Psoas muscle (tissue), 7 donors: ENCODE measurements at regions not wholly inside any gene's neighbourhood (a gene's known extent, or its start where the extent isn't known, plus 50 kb on each side); places are given as distances from the start of the nearest gene placed in this dataset.

Experiments
- ATAC-seq, 4 donors: fragments of 200-7000 bp; cut with Tn5 transposase; one replicate each; pipeline ENCODE4 v1.9.1; 2020; ENCODE audit warnings: moderate library complexity in 3 of 4, mild to moderate bottlenecking in 2 of 4
- DNase-seq, 2 donors: peaks; one replicate each; pipeline ENCODE4 v3.0.0-alpha.2; 2020
- H3K27ac ChIP-seq: fragments of 200-600 bp; one replicate; pipeline ENCODE4 v1.8.0; 2022
- H3K27me3 ChIP-seq, 3 donors: fragments of 200-600 bp in 1 of 3; one replicate each; pipeline versions ENCODE4 v1.6.1 to v1.8.0; 2013 to 2022; ENCODE audit warnings: low read length in 2 of 3, mild to moderate bottlenecking in 2 of 3, moderate library complexity in 1 of 3; ENCODE audit not compliant: insufficient read depth in 3 of 3
- H3K36me3 ChIP-seq, 2 donors: fragments of 200-600 bp in 1 of 2; one replicate each; pipeline versions ENCODE4 v1.6.1 to v1.8.0; 2013 to 2022; ENCODE audit warnings: low read depth in 1 of 2, mild to moderate bottlenecking in 1 of 2, moderate library complexity in 1 of 2; ENCODE audit not compliant: insufficient read depth in 1 of 2
- H3K4me1 ChIP-seq: fragments of 200-600 bp; one replicate; pipeline ENCODE4 v1.8.0; 2022
- H3K4me3 ChIP-seq: fragments of 200-600 bp; one replicate; pipeline ENCODE4 v1.8.0; 2022; ENCODE audit warnings: mild to moderate bottlenecking
- H3K9me3 ChIP-seq: fragments of 200-600 bp; one replicate; pipeline ENCODE4 v1.8.0; 2022
- WGBS, 3 donors: extraction: QIAGEN DNeasy Blood & Tissue Kit; methylation state at CpG; one replicate each; pipeline versions ENCODE4 v1.1.6 to v1.1.7; 2013; 5-methylcytosine and 5-hydroxymethylcytosine counted together
- intact Hi-C, 2 donors: fragments of 100-400 bp; cut with DNase I; formaldehyde crosslinking; loops; one replicate each; pipeline versions ENCODE4 v1.11.0 to v1.14.2; 2022
- TF ChIP-seq, protein P1 (sequence below): fragments of 200-600 bp; IDR thresholded peaks from one replicate; pipeline ENCODE4 v1.8.0; 2022; ENCODE audit warnings: antibody characterized with exemption
- donor health status: healthy with polysubstance abuse.
- donor health status: DM: no; HTN: no; CAD: no; lungs with moderate emphysema.
- donor health status: Bipolar disorder and iron deficiency.
- donor health status: healthy.
- donor health status: DM: yes; HTN: yes; CAD: no.
- donor health status: DM: no; HTN: no; CAD: no.
- donor health status: DM: yes; HTN: yes; CAD: no.

DNA sequence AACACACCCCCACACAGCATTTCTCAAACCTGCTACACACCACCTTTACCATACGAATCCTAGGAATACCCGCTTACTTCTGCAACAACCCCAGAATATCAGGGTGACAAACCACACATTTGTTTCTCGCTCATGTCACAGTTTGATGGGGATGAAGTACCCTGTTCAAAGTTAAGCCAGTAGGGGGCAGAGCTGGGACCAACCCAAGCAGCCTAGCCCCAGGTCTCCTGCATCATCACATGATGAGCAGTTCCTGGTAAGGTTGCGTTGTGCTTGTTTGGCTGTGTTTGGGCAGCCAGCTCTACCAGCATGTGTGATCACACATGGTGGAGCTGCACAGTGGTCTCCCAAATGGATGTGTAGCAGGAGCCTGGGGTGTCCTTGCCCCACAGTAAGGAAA is 103.6 kb upstream of the C16orf82 start:
- DNase-seq (no peak), ATAC-seq (no peak)
- Histone ChIP-seq H3K36me3 (no peaks in the 10 kb centered on the region), H3K4me3 (no peak overlapping the region), H3K27ac (no peak overlapping the region), H3K9me3 (no peaks in the 10 kb centered on the region), H3K27me3 (peaks cover 0 to 3% (median 0%) of the 10 kb centered on the region in 3 donors), H3K4me1 (no peaks in the 10 kb centered on the region)
- intact Hi-C loops = no loop called here
- WGBS, 3 donors = 61 to 71% (median 66%) methylated on average over 4 of the region's 4 CpGs
- TF ChIP-seq, protein P1, sequence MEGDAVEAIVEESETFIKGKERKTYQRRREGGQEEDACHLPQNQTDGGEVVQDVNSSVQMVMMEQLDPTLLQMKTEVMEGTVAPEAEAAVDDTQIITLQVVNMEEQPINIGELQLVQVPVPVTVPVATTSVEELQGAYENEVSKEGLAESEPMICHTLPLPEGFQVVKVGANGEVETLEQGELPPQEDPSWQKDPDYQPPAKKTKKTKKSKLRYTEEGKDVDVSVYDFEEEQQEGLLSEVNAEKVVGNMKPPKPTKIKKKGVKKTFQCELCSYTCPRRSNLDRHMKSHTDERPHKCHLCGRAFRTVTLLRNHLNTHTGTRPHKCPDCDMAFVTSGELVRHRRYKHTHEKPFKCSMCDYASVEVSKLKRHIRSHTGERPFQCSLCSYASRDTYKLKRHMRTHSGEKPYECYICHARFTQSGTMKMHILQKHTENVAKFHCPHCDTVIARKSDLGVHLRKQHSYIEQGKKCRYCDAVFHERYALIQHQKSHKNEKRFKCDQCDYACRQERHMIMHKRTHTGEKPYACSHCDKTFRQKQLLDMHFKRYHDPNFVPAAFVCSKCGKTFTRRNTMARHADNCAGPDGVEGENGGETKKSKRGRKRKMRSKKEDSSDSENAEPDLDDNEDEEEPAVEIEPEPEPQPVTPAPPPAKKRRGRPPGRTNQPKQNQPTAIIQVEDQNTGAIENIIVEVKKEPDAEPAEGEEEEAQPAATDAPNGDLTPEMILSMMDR = no peak

DNA sequence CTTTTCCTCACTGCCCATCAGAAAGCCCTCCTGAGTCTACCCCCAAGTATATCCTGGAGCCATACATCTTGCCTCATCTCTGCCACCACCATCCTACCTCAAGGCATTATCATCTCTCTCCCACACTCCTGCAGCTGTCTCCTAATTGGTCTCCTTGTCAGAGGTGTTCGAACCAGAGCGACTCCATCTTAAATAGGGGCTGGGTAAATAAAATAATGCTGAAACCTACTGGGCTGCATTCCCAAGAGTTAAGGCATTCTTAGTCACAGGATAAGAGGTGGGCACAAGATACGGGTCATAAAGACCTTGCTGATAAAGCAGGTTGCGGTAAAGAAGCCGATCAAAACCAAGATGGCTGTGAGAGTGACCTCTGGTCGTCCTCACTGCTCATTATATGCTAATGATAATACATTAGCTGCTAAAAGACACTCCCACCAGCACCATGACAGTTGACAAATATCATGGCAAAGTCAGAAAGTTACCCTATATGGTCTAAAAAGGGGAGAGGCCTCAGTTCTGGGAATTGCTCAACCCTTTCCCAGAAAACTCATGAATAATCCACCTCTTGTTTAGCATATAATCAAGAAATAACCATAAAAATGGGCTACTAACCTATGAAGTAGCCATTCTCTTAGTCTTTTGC is 97.0 kb upstream of the C16orf82 start:
- whole genome bisulfite sequencing, 3 donors = 82 to 87% (median 83%) methylated on average over 6 of the region's 6 CpGs
- DNase-seq (no peak), ATAC-seq (no peak)
- Histone ChIP-seq H3K9me3 (no peaks in the 10 kb centered on the region), H3K4me3 (no peak overlapping the region), H3K27me3 (no peaks in the 10 kb centered on the region), H3K4me1 (no peaks in the 10 kb centered on the region), H3K36me3 (no peaks in the 10 kb centered on the region), H3K27ac (no peak overlapping the region)
- TF ChIP-seq, protein P1 = no peak
- intact Hi-C loops = no loop called here

DNA sequence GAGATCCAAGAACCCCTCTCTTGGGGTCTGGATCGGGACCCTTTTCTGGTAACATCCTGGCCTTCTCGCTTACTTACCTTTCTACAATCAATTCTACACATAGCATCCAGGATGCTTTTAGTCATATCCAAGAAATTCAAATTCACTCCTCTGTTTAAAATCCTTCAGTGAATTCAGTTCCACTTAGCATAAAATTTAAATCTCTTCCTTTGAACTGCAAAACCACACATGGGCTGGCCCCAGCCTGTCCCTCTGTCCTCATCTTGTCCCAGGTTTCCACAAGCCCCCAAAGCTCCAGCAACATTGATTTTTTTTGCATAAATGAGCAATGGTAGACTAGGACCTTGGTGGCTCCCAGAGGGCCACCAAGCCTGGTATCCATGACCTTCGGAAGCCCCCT is 96.4 kb upstream of the C16orf82 start:
- ATAC-seq = no peak
- H3K36me3 ChIP-seq = no peaks in the 10 kb centered on the region
- H3K9me3 ChIP-seq = no peaks in the 10 kb centered on the region
- intact Hi-C loops = no loop called here
- H3K4me1 ChIP-seq = no peaks in the 10 kb centered on the region
- H3K27me3 ChIP-seq = no peaks in the 10 kb centered on the region
- TF ChIP-seq, protein P1 = no peak
- no peak overlapping the region for H3K27ac ChIP-seq
- 83 to 95% (median 95%) methylated on average over 3 of the region's 3 CpGs for WGBS, 3 donors
- no peak overlapping the region for H3K4me3 ChIP-seq
- DNase-seq = no peak

DNA sequence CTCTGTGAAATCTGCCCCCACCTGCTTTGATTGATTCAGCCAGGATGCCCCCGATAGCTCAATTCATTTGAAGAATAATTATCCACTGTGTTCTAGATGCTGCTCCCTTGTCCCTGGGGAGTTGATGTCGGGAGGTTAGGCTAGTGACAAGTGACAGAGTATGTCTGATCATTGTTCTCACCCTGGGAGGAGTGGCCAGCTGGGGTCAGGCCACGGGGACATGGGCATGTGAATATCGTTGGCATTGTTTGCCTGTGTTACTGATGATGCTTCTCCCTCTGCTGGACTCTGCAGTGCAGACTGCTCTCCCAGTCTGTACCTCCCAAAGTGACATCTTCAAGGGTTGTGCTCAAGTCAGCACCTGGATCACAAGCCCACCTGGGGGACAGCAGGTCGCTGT is 89.9 kb upstream of the C16orf82 start:
- intact Hi-C loops = no loop called here
- TF ChIP-seq, protein P1 = no peak
- no peak for DNase-seq
- Histone ChIP-seq H3K4me1 (no peaks in the 10 kb centered on the region), H3K4me3 (no peak overlapping the region), H3K9me3 (no peaks in the 10 kb centered on the region), H3K36me3 (no peaks in the 10 kb centered on the region), H3K27me3 (no peaks in the 10 kb centered on the region), H3K27ac (no peak overlapping the region)
- 53 to 58% (median 55%) methylated on average over 5 of the region's 5 CpGs for WGBS, 3 donors
- ATAC-seq = no peak

DNA sequence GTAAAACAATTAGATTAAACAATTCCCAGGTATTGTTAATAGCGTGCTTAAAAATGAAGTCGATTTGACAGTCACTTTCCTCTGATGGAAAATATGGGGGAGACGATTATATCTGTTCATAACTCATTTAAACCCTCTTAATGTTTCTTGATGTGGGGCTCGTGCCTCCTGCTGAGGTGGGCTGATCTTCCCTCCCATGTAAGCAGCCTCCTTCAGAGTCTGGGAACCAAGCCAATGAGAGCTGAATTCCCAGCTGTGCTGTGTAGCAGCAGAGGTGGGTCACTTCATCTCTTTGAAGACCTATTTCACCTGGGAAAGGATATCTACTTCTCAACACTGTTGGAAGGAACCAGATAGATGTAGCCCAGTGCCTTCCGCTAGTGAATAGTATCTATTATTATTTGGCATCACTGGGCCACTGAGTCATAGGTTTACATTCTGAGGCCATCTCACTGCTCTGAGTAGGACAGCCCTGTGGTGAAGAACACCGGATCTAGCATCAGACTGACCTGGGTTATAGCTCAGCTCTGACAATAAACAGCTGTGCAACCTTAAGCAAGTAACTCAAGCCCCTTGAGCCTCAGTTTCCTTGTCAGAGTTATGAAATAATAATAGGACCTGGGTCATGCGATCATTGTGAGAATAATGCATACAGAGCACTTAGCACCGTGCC is 85.3 kb upstream of the C16orf82 start:
- no peak for ATAC-seq
- 61 to 76% (median 66%) methylated on average over 8 of the region's 8 CpGs for WGBS, 3 donors
- intact Hi-C loops = no loop called here

More for the DNA sequence above, 85.3 kb upstream of the C16orf82 start:
- Histone ChIP-seq H3K4me3 (no peak overlapping the region), H3K27ac (no peak overlapping the region), H3K36me3 (no peaks in the 10 kb centered on the region), H3K9me3 (no peaks in the 10 kb centered on the region), H3K27me3 (no peaks in the 10 kb centered on the region), H3K4me1 (no peaks in the 10 kb centered on the region)
- TF ChIP-seq, protein P1 = no peak
- no peak for DNase-seq
